SK-N-SH (cell line): ENCODE measurements at regions not wholly inside any gene's neighbourhood (a gene's known extent, or its start where the extent isn't known, plus 50 kb on each side); places are given as distances from the start of the nearest gene placed in this dataset.

Source experiments
- CHD2 ChIP-seq: fragments of 150-350 bp; IDR thresholded peaks from 2 replicates; pipeline ENCODE4 v1.6.1; 2018; ENCODE audit warnings: low read length; ENCODE audit not compliant: partially characterized antibody
- EP300 ChIP-seq, 2 experiments: IDR thresholded peaks; 2 replicates each; pipeline versions ENCODE4 v1.4.0 to v1.6.1; 2012; ENCODE audit warnings: borderline replicate concordance in 1 of 2, low read depth in 1 of 2, low read length in 1 of 2
- POLR2AphosphoS5 ChIP-seq: IDR thresholded peaks from 2 replicates; pipeline ENCODE4 v1.6.1; 2012; ENCODE audit warnings: low read depth, low read length
- YY1 ChIP-seq: IDR thresholded peaks from 2 replicates; pipeline ENCODE4 v1.4.0; 2012; ENCODE audit warnings: low read depth, mild to moderate bottlenecking
- TF ChIP-seq, protein P1 (sequence below): fragments of 200-600 bp; sonication (generic); IDR thresholded peaks from 2 replicates; pipeline ENCODE4 v1.6.1; 2017; ENCODE audit warnings: antibody characterized with exemption, mild to moderate bottlenecking, moderate library complexity
- TF ChIP-seq, protein P2 (sequence below): fragments of 150-350 bp; IDR thresholded peaks from 2 replicates; pipeline ENCODE4 v1.6.1; 2017; ENCODE audit warnings: antibody characterized with exemption, low read length, low read depth, borderline replicate concordance
- TF ChIP-seq, protein P3 (sequence below): IDR thresholded peaks from 2 replicates; pipeline ENCODE4 v1.4.0; 2012; ENCODE audit warnings: low read depth

DNA sequence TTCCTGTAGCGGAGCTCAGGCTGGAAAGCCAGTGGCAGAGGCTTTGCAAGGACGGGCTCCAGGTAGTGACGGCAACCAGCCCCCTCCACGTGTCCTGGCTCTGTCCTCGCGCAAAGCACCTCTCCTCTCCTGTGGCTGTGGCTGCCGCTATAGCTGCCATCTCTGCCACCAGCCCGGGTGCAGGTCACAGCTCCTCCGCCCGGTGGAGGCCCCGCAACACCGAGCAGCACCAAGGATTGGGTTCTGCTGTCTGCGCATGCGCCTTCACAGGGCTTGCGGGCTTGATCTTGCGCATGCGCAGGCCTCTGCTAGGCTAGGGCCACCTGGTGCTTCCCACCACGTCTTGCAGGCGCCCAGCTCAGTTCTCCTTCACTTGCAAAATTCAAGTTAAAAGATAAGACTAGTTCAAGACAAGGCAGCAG, 625.4 kb downstream of the QKI start:
- TF ChIP-seq EP300 (IDR thresholded peaks at IDR 0.05; ENCODE audit: borderline replicate concordance in 1 of 2, low read depth in 1 of 2, low read length in 1 of 2) (no peak), CHD2 (no peak), POLR2AphosphoS5 (no peak), YY1 (no peak)
- TF ChIP-seq, protein P1, sequence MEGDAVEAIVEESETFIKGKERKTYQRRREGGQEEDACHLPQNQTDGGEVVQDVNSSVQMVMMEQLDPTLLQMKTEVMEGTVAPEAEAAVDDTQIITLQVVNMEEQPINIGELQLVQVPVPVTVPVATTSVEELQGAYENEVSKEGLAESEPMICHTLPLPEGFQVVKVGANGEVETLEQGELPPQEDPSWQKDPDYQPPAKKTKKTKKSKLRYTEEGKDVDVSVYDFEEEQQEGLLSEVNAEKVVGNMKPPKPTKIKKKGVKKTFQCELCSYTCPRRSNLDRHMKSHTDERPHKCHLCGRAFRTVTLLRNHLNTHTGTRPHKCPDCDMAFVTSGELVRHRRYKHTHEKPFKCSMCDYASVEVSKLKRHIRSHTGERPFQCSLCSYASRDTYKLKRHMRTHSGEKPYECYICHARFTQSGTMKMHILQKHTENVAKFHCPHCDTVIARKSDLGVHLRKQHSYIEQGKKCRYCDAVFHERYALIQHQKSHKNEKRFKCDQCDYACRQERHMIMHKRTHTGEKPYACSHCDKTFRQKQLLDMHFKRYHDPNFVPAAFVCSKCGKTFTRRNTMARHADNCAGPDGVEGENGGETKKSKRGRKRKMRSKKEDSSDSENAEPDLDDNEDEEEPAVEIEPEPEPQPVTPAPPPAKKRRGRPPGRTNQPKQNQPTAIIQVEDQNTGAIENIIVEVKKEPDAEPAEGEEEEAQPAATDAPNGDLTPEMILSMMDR, result no peak
- TF ChIP-seq, protein P2, sequence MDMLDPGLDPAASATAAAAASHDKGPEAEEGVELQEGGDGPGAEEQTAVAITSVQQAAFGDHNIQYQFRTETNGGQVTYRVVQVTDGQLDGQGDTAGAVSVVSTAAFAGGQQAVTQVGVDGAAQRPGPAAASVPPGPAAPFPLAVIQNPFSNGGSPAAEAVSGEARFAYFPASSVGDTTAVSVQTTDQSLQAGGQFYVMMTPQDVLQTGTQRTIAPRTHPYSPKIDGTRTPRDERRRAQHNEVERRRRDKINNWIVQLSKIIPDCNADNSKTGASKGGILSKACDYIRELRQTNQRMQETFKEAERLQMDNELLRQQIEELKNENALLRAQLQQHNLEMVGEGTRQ, result no peak
- TF ChIP-seq, protein P3, sequence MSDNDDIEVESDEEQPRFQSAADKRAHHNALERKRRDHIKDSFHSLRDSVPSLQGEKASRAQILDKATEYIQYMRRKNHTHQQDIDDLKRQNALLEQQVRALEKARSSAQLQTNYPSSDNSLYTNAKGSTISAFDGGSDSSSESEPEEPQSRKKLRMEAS, result no peak
